ENCODE measurements at regions not wholly inside any gene's neighbourhood (a gene's known extent, or its start where the extent isn't known, plus 50 kb on each side); places are given as distances from the start of the nearest gene placed in this dataset.
"Not testable (repeated sequence)": the region's sequence is repeated elsewhere in the genome, so short reads cannot be mapped to it uniquely, and the experiment has no call there.

GRCh38 chr3:159482994-159483367, 505.7 kb upstream of the IL12A start:
- DNase-seq, result no peak

GRCh38 chr3:159486580-159486979, 502.1 kb upstream of the IL12A start:
- no peak for DNase-seq

GRCh38 chr3:159487304-159487703, 501.3 kb upstream of the IL12A start:
- no peak for DNase-seq

GRCh38 chr3:159488602-159489001, 500.0 kb upstream of the IL12A start:
- no peak for DNase-seq

- no peak for DNase-seq
Measured at GRCh38 chr3:159497361-159497760, 491.3 kb upstream of the IL12A start.

GRCh38 chr3:159499031-159499793, 489.4 kb upstream of the IL12A start:
- DNase-seq, result no peak

GRCh38 chr3:159501029-159501428, 487.6 kb upstream of the IL12A start:
- DNase-seq, result no peak

GRCh38 chr3:159502986-159503385, 485.6 kb upstream of the IL12A start:
- DNase-seq, result no peak

- not testable (repeated sequence) for DNase-seq
Measured at GRCh38 chr3:159510988-159511387, 477.6 kb upstream of the IL12A start.

GRCh38 chr3:159513444-159513843, 475.2 kb upstream of the IL12A start:
- DNase-seq, result no peak

GRCh38 chr3:159513867-159514380, 474.7 kb upstream of the IL12A start:
- no peak for DNase-seq

GRCh38 chr3:159517105-159517504, 471.5 kb upstream of the IL12A start:
- DNase-seq, result no peak

GRCh38 chr3:159520638-159521037, 468.0 kb upstream of the IL12A start:
- no peak for DNase-seq

GRCh38 chr3:159522276-159522675, 466.4 kb upstream of the IL12A start:
- DNase-seq, result no peak

- DNase-seq, result no peak
Measured at GRCh38 chr3:159528251-159528895, 460.3 kb upstream of the IL12A start.

GRCh38 chr3:159532577-159532976, 456.1 kb upstream of the IL12A start:
- no peak for DNase-seq

GRCh38 chr3:159534496-159534895, 454.1 kb upstream of the IL12A start:
- no peak for DNase-seq

- no peak for DNase-seq
Measured at GRCh38 chr3:159536876-159537275, 451.8 kb upstream of the IL12A start.

GRCh38 chr3:159538507-159538906, 450.1 kb upstream of the IL12A start:
- DNase-seq, result no peak

GRCh38 chr3:159540882-159541495, 447.6 kb upstream of the IL12A start:
- DNase-seq, result no peak

- DNase-seq, result no peak
Measured at GRCh38 chr3:159548675-159549335, 439.8 kb upstream of the IL12A start.

- DNase-seq, result no peak
Measured at GRCh38 chr3:159555205-159555604, 433.4 kb upstream of the IL12A start.

GRCh38 chr3:159559771-159560170, 428.9 kb upstream of the IL12A start:
- no peak for DNase-seq
